GM12878 (cell line): ENCODE measurements at regions not wholly inside any gene's neighbourhood (a gene's known extent, or its start where the extent isn't known, plus 50 kb on each side); places are given as distances from the start of the nearest gene placed in this dataset.

ENCODE experiments used
- CBX5 ChIP-seq: sonication (generic); IDR thresholded peaks from 2 replicates; pipeline ENCODE4 v1.6.1; 2016; ENCODE audit warnings: low read depth, moderate library complexity, mild to moderate bottlenecking, inconsistent platforms
- CREM ChIP-seq: IDR thresholded peaks from 2 replicates; pipeline ENCODE4 v1.6.1; 2014; ENCODE audit warnings: antibody characterized with exemption, low read depth
- FOXM1 ChIP-seq: IDR thresholded peaks from 2 replicates; pipeline ENCODE4 v1.6.1; 2012; ENCODE audit warnings: low read depth, mild to moderate bottlenecking, inconsistent platforms, low read length, moderate library complexity
- KDM1A ChIP-seq: fragments of 200-600 bp; sonication (generic); IDR thresholded peaks from 2 replicates; pipeline ENCODE4 v1.6.1; 2016; ENCODE audit warnings: borderline replicate concordance
- MEF2B ChIP-seq: fragments of 450-650 bp; IDR thresholded peaks from 2 replicates; pipeline ENCODE4 v1.6.1; 2018; ENCODE audit warnings: mild to moderate bottlenecking, moderate library complexity; ENCODE audit not compliant: partially characterized antibody, poor library complexity, severe bottlenecking
- NFYB ChIP-seq: IDR thresholded peaks from 2 replicates; pipeline ENCODE4 v1.6.1; 2011; ENCODE audit warnings: low read depth, mild to moderate bottlenecking, low read length, improper control_type of control experiment, moderate library complexity; ENCODE audit not compliant: insufficient read depth
- POLR2AphosphoS5 ChIP-seq: IDR thresholded peaks from 2 replicates; pipeline ENCODE4 v1.6.1; 2011; ENCODE audit warnings: mild to moderate bottlenecking, low read length, inconsistent platforms
- TBL1XR1 ChIP-seq: IDR thresholded peaks from 2 replicates; pipeline ENCODE4 v1.6.1; 2012; ENCODE audit warnings: low read depth, low read length, improper control_type of control experiment
- TF ChIP-seq, protein P1 (sequence below): IDR thresholded peaks from 2 replicates; pipeline ENCODE4 v1.6.1; 2011; ENCODE audit warnings: mild to moderate bottlenecking, low read depth, low read length, moderate library complexity; ENCODE audit not compliant: insufficient replicate concordance
- TF ChIP-seq, protein P2 (sequence below), 3 experiments: IDR thresholded peaks in 2 of 3; conservative IDR thresholded peaks in 1 of 3; 2 replicates each; pipeline ENCODE4 v1.5.1; 2011; ENCODE audit warnings: low read depth in 3 of 3, low read length in 3 of 3, mild to moderate bottlenecking in 3 of 3, control low read depth in 2 of 3, moderate library complexity in 2 of 3, inconsistent platforms in 1 of 3, mixed read lengths in 1 of 3; ENCODE audit not compliant: control insufficient read depth in 2 of 3, insufficient read depth in 1 of 3; ENCODE audit errors: extremely low read depth in 1 of 3

DNA sequence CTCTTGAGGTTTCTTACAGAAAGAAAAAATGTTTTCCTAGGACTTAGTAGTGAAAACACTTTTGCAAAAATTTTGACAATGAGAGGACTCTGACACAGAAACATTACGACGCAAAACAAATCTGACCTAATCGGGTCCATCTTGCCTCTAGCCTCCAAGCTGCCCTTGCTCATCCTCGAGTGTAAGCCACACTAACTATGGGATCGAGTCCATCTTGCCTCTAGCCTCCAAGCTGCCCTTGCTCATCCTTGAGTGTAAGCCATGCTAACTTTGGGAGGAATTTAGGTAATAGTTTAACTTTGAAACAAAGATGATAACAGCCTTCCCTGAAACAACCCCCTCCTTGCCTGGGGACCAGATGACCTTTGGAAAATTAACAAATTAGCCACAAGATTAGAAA, 100.3 kb upstream of the FRG1 start:
- TF ChIP-seq CBX5 (no peak), MEF2B (no peak), TBL1XR1 (no peak), NFYB (no peak), CREM (no peak), POLR2AphosphoS5 (no peak), FOXM1 (no peak), KDM1A (no peak)
- TF ChIP-seq, protein P1, sequence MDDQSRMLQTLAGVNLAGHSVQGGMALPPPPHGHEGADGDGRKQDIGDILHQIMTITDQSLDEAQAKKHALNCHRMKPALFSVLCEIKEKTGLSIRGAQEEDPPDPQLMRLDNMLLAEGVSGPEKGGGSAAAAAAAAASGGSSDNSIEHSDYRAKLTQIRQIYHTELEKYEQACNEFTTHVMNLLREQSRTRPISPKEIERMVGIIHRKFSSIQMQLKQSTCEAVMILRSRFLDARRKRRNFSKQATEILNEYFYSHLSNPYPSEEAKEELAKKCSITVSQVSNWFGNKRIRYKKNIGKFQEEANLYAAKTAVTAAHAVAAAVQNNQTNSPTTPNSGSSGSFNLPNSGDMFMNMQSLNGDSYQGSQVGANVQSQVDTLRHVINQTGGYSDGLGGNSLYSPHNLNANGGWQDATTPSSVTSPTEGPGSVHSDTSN, result no peak
- TF ChIP-seq, protein P2, sequence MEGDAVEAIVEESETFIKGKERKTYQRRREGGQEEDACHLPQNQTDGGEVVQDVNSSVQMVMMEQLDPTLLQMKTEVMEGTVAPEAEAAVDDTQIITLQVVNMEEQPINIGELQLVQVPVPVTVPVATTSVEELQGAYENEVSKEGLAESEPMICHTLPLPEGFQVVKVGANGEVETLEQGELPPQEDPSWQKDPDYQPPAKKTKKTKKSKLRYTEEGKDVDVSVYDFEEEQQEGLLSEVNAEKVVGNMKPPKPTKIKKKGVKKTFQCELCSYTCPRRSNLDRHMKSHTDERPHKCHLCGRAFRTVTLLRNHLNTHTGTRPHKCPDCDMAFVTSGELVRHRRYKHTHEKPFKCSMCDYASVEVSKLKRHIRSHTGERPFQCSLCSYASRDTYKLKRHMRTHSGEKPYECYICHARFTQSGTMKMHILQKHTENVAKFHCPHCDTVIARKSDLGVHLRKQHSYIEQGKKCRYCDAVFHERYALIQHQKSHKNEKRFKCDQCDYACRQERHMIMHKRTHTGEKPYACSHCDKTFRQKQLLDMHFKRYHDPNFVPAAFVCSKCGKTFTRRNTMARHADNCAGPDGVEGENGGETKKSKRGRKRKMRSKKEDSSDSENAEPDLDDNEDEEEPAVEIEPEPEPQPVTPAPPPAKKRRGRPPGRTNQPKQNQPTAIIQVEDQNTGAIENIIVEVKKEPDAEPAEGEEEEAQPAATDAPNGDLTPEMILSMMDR (IDR thresholded peaks at IDR 0.05 in 2 of 3, conservative IDR thresholded peaks at IDR 0.05 in 1 of 3; ENCODE audit: control insufficient read depth in 2 of 3, extremely low read depth in 1 of 3, insufficient read depth in 1 of 3, low read depth in 3 of 3, low read length in 3 of 3), result no peak
